ENCODE measurements at regions not wholly inside any gene's neighbourhood (a gene's known extent, or its start where the extent isn't known, plus 50 kb on each side); places are given as distances from the start of the nearest gene placed in this dataset.

GRCh38 chr3:72463083-72463482, 385.2 kb downstream of the SHQ1 start:
- no peak for DNase-seq
- no peak overlapping the region for H3K4me3 ChIP-seq (ENCODE audit: low read length)
- H3K9me3 ChIP-seq (ENCODE audit: control insufficient read depth, low read length): no peaks in the 10 kb centered on the region
- Mint-ChIP-seq H3K4me3 (no peak overlapping the region), H3K36me3 (ENCODE audit: low read depth) (no peaks in the 10 kb centered on the region), H3K27ac (no peak overlapping the region), H3K9me3 (no peaks in the 10 kb centered on the region), H3K4me1 (no peaks in the 10 kb centered on the region), H3K27me3 (ENCODE audit: insufficient read depth) (peaks cover 17% of the 10 kb centered on the region)
- TF ChIP-seq CTCF (conservative IDR thresholded peaks at IDR 0.05): no peak
- H3K9ac ChIP-seq (ENCODE audit: extremely low read depth, low read length, poor library complexity, severe bottlenecking): no peak overlapping the region
- H3K4me1 ChIP-seq (ENCODE audit: control insufficient read depth, insufficient read depth, low read length): no peaks in the 10 kb centered on the region
- no peaks in the 10 kb centered on the region for H3K36me3 ChIP-seq (ENCODE audit: control insufficient read depth, insufficient read depth, low read length)
- WGBS, 2 experiments (ENCODE audit: insufficient coverage in 1 of 2, insufficient read length in 1 of 2): 84 to 86% methylated on average over 8 to 9 of the region's 9 CpGs
- H3K27me3 ChIP-seq (ENCODE audit: control insufficient read depth, insufficient read depth, low read length, poor library complexity, severe bottlenecking): peaks cover 12% of the 10 kb centered on the region
- no peak overlapping the region for H3K27ac ChIP-seq (ENCODE audit: low read depth, low read length)

GRCh38 chr3:72462595-72463011, 385.6 kb downstream of the SHQ1 start:
- H3K27me3 Mint-ChIP-seq (ENCODE audit: insufficient read depth): peaks cover 17% of the 10 kb centered on the region
- no peak for TF ChIP-seq CTCF (conservative IDR thresholded peaks at IDR 0.05)
- no peak overlapping the region for H3K4me3 Mint-ChIP-seq
- no peaks in the 10 kb centered on the region for H3K36me3 ChIP-seq (ENCODE audit: control insufficient read depth, insufficient read depth, low read length)
- H3K4me1 Mint-ChIP-seq: no peaks in the 10 kb centered on the region
- H3K9ac ChIP-seq (ENCODE audit: extremely low read depth, low read length, poor library complexity, severe bottlenecking): no peak overlapping the region
- 92 to 98% methylated on average over 4 to 6 of the region's 6 CpGs for WGBS, 2 experiments (ENCODE audit: insufficient coverage in 1 of 2, insufficient read length in 1 of 2)
- H3K27ac Mint-ChIP-seq: no peak overlapping the region
- no peak overlapping the region for H3K27ac ChIP-seq (ENCODE audit: low read depth, low read length)
- no peaks in the 10 kb centered on the region for H3K9me3 ChIP-seq (ENCODE audit: control insufficient read depth, low read length)
- no peaks in the 10 kb centered on the region for H3K9me3 Mint-ChIP-seq
- peaks cover 12% of the 10 kb centered on the region for H3K27me3 ChIP-seq (ENCODE audit: control insufficient read depth, insufficient read depth, low read length, poor library complexity, severe bottlenecking)
- no peaks in the 10 kb centered on the region for H3K4me1 ChIP-seq (ENCODE audit: control insufficient read depth, insufficient read depth, low read length)
- no peak for DNase-seq
- no peaks in the 10 kb centered on the region for H3K36me3 Mint-ChIP-seq (ENCODE audit: low read depth)
- H3K4me3 ChIP-seq (ENCODE audit: low read length): no peak overlapping the region

GRCh38 chr3:72461787-72462186, 386.5 kb downstream of the SHQ1 start:
- WGBS, 2 experiments (ENCODE audit: insufficient coverage in 1 of 2, insufficient read length in 1 of 2): 89 to 100% methylated on average over 2 to 3 of the region's 4 CpGs
- H3K4me1 ChIP-seq (ENCODE audit: control insufficient read depth, insufficient read depth, low read length): no peaks in the 10 kb centered on the region
- no peak for TF ChIP-seq CTCF (conservative IDR thresholded peaks at IDR 0.05)
- H3K36me3 ChIP-seq (ENCODE audit: control insufficient read depth, insufficient read depth, low read length): no peaks in the 10 kb centered on the region
- H3K27ac Mint-ChIP-seq: no peak overlapping the region
- H3K9ac ChIP-seq (ENCODE audit: extremely low read depth, low read length, poor library complexity, severe bottlenecking): no peak overlapping the region
- H3K9me3 Mint-ChIP-seq: no peaks in the 10 kb centered on the region
- no peak overlapping the region for H3K4me3 ChIP-seq (ENCODE audit: low read length)
- peaks cover 12% of the 10 kb centered on the region for H3K27me3 ChIP-seq (ENCODE audit: control insufficient read depth, insufficient read depth, low read length, poor library complexity, severe bottlenecking)
- H3K27ac ChIP-seq (ENCODE audit: low read depth, low read length): no peak overlapping the region
- H3K9me3 ChIP-seq (ENCODE audit: control insufficient read depth, low read length): no peaks in the 10 kb centered on the region
- H3K36me3 Mint-ChIP-seq (ENCODE audit: low read depth): no peaks in the 10 kb centered on the region
- H3K27me3 Mint-ChIP-seq (ENCODE audit: insufficient read depth): peaks cover 15% of the 10 kb centered on the region
- no peak for DNase-seq
- no peak overlapping the region for H3K4me3 Mint-ChIP-seq
- H3K4me1 Mint-ChIP-seq: no peaks in the 10 kb centered on the region
